Pancreas (tissue), 10 donors: ENCODE measurements at regions not wholly inside any gene's neighbourhood (a gene's known extent, or its start where the extent isn't known, plus 50 kb on each side); places are given as distances from the start of the nearest gene placed in this dataset.

Source experiments
- ATAC-seq, 4 donors: fragments of 200-7000 bp; cut with Tn5 transposase; one replicate each; pipeline versions ENCODE4 v1.8.0 to v1.9.1; 2020; ENCODE audit warnings: mild to moderate bottlenecking in 4 of 4, moderate library complexity in 4 of 4
- DNase-seq, 6 donors: peaks; one replicate each; pipeline ENCODE4 v3.0.0-alpha.2; 2020
- FAIRE-seq: peaks from 2 replicates; lab custom pipeline; 2012; peaks lifted over from hg19 to GRCh38; lab: Jason Lieb, UNC
- H3K27ac ChIP-seq, 4 donors: fragments of 200-600 bp; sonication (generic); 1 replicate in 3 of 4; 2 replicates in 1 of 4; pipeline versions ENCODE4 v1.5.0 to v1.8.0; 2020
- H3K27me3 ChIP-seq, 4 donors: fragments of 200-600 bp; one replicate each; pipeline ENCODE4 v1.8.0; 2021
- H3K36me3 ChIP-seq, 3 donors: fragments of 200-600 bp; sonication (generic) in 1 of 3; one replicate each; pipeline versions ENCODE4 v1.5.0 to v1.8.0; 2020 to 2021
- H3K4me1 ChIP-seq, 3 donors: fragments of 200-600 bp; one replicate each; pipeline ENCODE4 v1.8.0; 2021
- H3K4me3 ChIP-seq, 4 donors: fragments of 200-600 bp; sonication (generic) in 2 of 4; one replicate each; pipeline versions ENCODE4 v1.5.0 to v1.8.0; 2020 to 2021
- H3K9me3 ChIP-seq, 4 donors: fragments of 200-600 bp; one replicate each; pipeline ENCODE4 v1.8.0; 2021
- WGBS, 2 donors: extraction: QIAGEN DNeasy Blood & Tissue Kit; methylation state at CpG; one replicate each; pipeline ENCODE4 v1.1.7; 2013; 5-methylcytosine and 5-hydroxymethylcytosine counted together
- intact Hi-C, 3 donors: fragments of 100-400 bp; cut with DNase I; formaldehyde crosslinking; loops; one replicate each; pipeline versions ENCODE4 v1.11.1 to v1.14.2; 2022
- TF ChIP-seq, protein P1 (sequence below), 4 donors: fragments of 200-600 bp; sonication (generic) in 3 of 4; IDR thresholded peaks; one replicate each; pipeline versions ENCODE4 v1.5.0 to v1.8.0; 2021; ENCODE audit warnings: antibody characterized with exemption in 4 of 4
- donor health status: healthy with polysubstance abuse.
- donor health status: DM: no; HTN: no; CAD: no; lungs with moderate emphysema.
- donor health status: DM: no; HTN: no; CAD: no.
- donor health status: control.
- donor health status: control.
- donor health status: Bipolar disorder and iron deficiency.
- donor health status: DM: yes; HTN: yes; CAD: no.
- donor health status: DM: no; HTN: no; CAD: no.
- donor health status: DM: no; HTN: no; CAD: no.
- donor health status: DM: yes; HTN: yes; CAD: no.

DNA sequence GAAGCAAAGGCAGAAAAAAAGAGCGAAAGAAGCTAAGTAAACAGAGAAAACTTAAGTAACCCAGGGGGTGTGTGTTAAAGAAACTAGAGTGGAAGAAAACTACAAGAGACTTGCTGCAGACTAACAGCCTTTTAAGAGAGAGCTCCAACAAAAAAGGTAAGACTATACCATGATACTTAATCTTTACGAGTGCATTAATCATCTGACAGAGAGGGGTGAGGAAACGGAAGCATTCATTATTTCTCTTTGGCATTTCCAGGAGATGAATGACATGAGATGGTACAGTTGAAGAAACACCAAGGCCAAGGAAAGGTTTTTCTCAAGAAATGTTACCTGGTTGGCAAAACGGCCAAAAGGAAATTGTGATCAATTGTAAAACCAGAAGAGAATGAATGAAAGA lies 906.8 kb downstream of the QKI start:
- Histone ChIP-seq H3K36me3 (no peaks in the 10 kb centered on the region), H3K27me3 (no peaks in the 10 kb centered on the region), H3K9me3 (no peaks in the 10 kb centered on the region), H3K4me3 (no peak overlapping the region), H3K4me1 (no peaks in the 10 kb centered on the region), H3K27ac (no peak overlapping the region)
- TF ChIP-seq, protein P1, sequence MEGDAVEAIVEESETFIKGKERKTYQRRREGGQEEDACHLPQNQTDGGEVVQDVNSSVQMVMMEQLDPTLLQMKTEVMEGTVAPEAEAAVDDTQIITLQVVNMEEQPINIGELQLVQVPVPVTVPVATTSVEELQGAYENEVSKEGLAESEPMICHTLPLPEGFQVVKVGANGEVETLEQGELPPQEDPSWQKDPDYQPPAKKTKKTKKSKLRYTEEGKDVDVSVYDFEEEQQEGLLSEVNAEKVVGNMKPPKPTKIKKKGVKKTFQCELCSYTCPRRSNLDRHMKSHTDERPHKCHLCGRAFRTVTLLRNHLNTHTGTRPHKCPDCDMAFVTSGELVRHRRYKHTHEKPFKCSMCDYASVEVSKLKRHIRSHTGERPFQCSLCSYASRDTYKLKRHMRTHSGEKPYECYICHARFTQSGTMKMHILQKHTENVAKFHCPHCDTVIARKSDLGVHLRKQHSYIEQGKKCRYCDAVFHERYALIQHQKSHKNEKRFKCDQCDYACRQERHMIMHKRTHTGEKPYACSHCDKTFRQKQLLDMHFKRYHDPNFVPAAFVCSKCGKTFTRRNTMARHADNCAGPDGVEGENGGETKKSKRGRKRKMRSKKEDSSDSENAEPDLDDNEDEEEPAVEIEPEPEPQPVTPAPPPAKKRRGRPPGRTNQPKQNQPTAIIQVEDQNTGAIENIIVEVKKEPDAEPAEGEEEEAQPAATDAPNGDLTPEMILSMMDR (IDR thresholded peaks at IDR 0.05) = no peak
- ATAC-seq (no peak), DNase-seq (no peak), FAIRE-seq (no peak)
- intact Hi-C loops = no loop called here
- 47 to 54% methylated on average over 4 of the region's 4 CpGs for WGBS, 2 donors

DNA sequence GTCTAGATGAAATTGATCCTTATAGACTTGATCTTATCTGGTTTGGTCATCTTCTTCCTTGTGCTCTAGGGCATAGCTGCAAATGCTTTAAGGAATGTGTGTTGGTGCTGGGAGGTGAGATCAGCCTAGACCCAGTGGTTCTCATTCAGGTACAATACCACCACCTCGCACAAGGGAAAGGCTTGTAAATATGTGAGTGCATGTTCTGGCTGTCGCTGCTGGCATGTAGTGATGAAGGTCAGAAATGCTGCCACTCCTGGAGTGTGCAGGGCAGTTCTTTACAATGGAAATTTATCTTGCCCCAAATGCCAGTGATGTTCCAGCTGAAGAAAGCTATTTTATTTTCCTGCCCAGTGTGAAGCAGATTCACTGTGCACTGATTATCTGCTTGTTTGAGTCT lies 900.9 kb downstream of the QKI start:
- 42 to 72% methylated on average over 2 of the region's 2 CpGs for WGBS, 2 donors
- Histone ChIP-seq H3K9me3 (no peaks in the 10 kb centered on the region), H3K27ac (no peak overlapping the region), H3K4me3 (no peak overlapping the region), H3K4me1 (no peaks in the 10 kb centered on the region), H3K27me3 (no peaks in the 10 kb centered on the region), H3K36me3 (no peaks in the 10 kb centered on the region)
- ATAC-seq (no peak), FAIRE-seq (no peak), DNase-seq (no peak)
- intact Hi-C loops = no loop called here
- TF ChIP-seq, protein P1 (IDR thresholded peaks at IDR 0.05) = no peak

DNA sequence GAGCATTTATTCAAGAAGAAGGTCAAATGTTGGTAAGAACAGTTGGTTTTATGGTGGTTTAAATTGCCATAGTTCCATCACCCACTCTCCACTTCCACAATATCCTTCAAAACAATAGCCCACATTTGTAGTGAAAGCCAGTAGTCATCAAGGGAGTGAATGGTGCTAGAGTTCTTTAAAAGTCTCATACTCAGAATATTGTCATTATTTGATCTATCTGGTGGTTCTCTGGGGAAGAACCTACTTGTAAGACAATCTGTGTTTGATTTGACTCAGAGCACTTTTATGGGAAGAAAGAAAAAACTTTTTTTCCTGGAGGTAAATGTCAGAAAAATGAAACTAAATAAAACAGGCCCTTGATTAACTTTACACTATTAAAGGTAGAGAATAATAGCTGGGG lies 893.8 kb downstream of the QKI start:
- Histone ChIP-seq H3K4me3 (no peak overlapping the region), H3K27ac (no peak overlapping the region), H3K4me1 (no peaks in the 10 kb centered on the region), H3K36me3 (no peaks in the 10 kb centered on the region), H3K9me3 (no peaks in the 10 kb centered on the region), H3K27me3 (no peaks in the 10 kb centered on the region)
- DNase-seq (no peak), ATAC-seq (no peak), FAIRE-seq (no peak)
- TF ChIP-seq, protein P1 (IDR thresholded peaks at IDR 0.05) = no peak
- intact Hi-C loops = loop anchor here in 1 of 3 donors (10.0 kb wide), 1 partner anchor 126 kb away; no protein-coding TSS in a partner anchor

DNA sequence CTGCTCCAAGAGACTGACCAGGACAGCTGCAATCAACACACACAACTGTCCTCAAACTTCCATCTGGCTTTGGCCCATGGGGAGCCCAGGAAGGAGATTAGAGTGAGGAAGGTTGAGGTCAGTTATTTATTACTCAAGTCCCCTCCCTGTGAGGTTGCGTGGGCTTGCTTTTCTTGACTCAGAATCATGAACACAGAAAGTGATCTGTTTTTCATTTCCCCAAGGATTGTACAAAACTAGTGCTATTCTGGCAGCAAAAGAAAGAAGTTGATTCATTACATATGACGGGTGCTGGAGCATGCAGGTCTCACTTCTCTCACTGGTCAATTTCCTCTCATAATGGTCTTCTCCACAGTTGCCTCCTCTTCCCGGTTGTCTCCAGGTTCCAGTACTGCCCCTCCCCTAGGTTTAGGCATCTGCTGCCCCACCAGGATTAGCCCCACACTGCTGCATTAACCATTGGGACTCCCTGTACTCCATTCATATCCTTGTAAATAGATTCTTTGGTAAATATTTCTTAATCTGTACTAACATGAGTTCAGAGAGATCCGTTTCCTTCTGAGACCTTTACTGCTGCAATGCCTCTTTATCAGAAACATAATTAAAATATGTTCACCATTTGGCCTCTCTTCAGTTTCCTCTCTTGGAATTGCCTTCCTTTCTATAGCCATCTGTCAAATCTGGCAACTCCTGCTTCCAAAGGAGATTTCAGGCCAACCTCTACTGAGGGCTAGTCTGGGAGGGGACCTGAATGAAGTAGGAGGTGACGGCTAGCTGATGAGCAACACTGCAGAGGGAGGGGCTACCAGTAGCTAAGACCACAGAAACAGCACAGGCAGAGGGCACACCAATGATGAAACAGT lies 888.8 kb downstream of the QKI start:
- intact Hi-C loops = loop anchor here in 1 of 3 donors (10.0 kb wide), 1 partner anchor 131 kb away; no protein-coding TSS in a partner anchor
- Histone ChIP-seq H3K9me3 (no peaks in the 10 kb centered on the region), H3K27ac (no peak overlapping the region), H3K4me1 (no peaks in the 10 kb centered on the region), H3K36me3 (no peaks in the 10 kb centered on the region), H3K4me3 (no peak overlapping the region), H3K27me3 (no peaks in the 10 kb centered on the region)
- WGBS, 2 donors = 47% methylated on average over 5 of the region's 5 CpGs
- TF ChIP-seq, protein P1 (IDR thresholded peaks at IDR 0.05) = no peak
- ATAC-seq (peak in 3 of 4 donors; percentile 22 to 59 (median 53)), DNase-seq (peak in 1 of 6 donors; percentile 5), FAIRE-seq (no peak)

DNA sequence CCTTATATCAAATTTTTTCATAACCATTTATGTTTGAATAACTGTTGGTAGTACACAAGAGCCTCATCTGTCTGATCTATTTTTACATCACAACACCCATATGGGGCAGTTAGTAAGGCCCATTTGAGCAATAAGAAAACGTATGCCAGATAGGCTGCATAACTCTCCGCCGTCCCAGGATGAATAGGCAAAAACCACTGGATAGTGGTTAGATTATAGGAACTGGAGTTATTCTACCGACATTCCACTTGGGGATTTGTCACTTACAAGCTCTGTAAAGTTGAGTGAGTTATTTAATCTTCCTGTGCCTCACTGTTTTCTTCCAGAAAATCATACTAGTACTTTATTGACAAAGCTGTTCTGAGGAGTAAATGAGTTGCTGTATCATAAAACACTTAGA lies 881.9 kb downstream of the QKI start:
- H3K4me1 ChIP-seq = no peaks in the 10 kb centered on the region
- H3K27me3 ChIP-seq = no peaks in the 10 kb centered on the region
- FAIRE-seq (no peak), ATAC-seq (no peak), DNase-seq (no peak)
- TF ChIP-seq, protein P1 (IDR thresholded peaks at IDR 0.05) = no peak
- 67 to 73% methylated on average over 4 of the region's 4 CpGs for WGBS, 2 donors
- H3K9me3 ChIP-seq = no peaks in the 10 kb centered on the region
- H3K36me3 ChIP-seq = no peaks in the 10 kb centered on the region
- H3K4me3 ChIP-seq = no peak overlapping the region
- intact Hi-C loops = no loop called here
- no peak overlapping the region for H3K27ac ChIP-seq
